ENCODE measurements at regions not wholly inside any gene's neighbourhood (a gene's known extent, or its start where the extent isn't known, plus 50 kb on each side); places are given as distances from the start of the nearest gene placed in this dataset.

DNA sequence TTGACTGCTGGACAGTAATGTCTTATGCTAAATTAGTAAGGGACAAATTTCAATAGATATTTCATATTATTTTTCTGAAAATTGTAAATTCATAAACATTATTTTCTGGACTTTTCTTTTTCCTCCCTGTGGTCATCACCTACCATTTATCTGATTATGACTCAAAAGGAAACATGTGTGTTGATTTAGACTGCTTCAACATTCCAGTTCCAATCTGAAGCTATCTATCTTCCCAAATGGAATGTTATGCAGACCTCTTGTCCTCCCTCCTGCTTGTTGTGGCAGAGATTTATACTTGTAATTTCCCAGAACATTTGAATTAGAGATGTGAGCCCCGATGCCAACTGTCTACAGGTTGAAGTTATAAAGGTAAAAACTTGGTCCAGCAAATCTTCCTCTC lies 803.4 kb downstream of the TUSC7 start:
- Histone ChIP-seq H3K4me1 (no peaks in the 10 kb centered on the region), H4K20me1 (no peaks in the 10 kb centered on the region), H3K36me3 (no peaks in the 10 kb centered on the region), H3K27me3 (no peaks in the 10 kb centered on the region), H3K4me3 (no peak overlapping the region), H3K27ac (no peak overlapping the region), H3K9ac (no peak overlapping the region), H3K9me3 (replicated peaks in 1 of 11) (0 out of 22 replicates have a peak, but pooled peaks cover 0 to 5% (median 0%) of the 10 kb centered on the region in 11 experiments), H3K4me2 (no peak overlapping the region)
- TF ChIP-seq Cebpa-rat (IDR thresholded peaks at IDR 0.05), result no peak

GRCh38 chr3:117515309-117515708 lies 805.7 kb downstream of the TUSC7 start:
- Histone ChIP-seq H3K4me2 (no peak overlapping the region), H3K9ac (no peak overlapping the region), H3K4me3 (no peak overlapping the region), H4K20me1 (no peaks in the 10 kb centered on the region), H3K36me3 (no peaks in the 10 kb centered on the region), H3K27ac (no peak overlapping the region), H3K27me3 (no peaks in the 10 kb centered on the region), H3K9me3 (replicated peaks in 1 of 11) (no peaks in the 10 kb centered on the region), H3K4me1 (no peaks in the 10 kb centered on the region)
- TF ChIP-seq Cebpa-rat (IDR thresholded peaks at IDR 0.05), result no peak

DNA sequence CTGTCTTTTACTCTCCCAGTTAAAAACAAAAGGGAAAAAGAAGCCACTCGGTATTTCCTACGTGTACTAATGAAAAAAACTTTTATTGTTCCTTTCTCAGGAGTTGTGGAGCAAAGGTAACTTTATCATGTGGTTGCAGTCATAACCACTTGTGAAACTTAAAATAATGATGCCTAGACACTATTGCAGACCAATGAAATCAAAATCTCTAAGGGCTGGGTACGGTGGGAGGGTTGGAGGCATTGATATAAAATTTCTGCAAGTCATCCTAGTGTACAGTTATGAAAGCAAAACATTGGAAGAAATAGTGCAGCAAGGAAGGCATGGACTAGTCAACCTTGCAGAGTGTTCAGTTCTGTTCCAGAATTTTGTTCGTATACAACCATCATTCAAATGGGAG lies 808.8 kb downstream of the TUSC7 start:
- Histone ChIP-seq H3K9ac (no peak overlapping the region), H3K9me3 (replicated peaks in 1 of 11) (no peaks in the 10 kb centered on the region), H3K4me2 (no peak overlapping the region), H3K27me3 (no peaks in the 10 kb centered on the region), H3K27ac (no peak overlapping the region), H3K4me3 (no peak overlapping the region), H4K20me1 (no peaks in the 10 kb centered on the region), H3K36me3 (no peaks in the 10 kb centered on the region), H3K4me1 (no peaks in the 10 kb centered on the region)
- no peak for TF ChIP-seq Cebpa-rat (IDR thresholded peaks at IDR 0.05)

- TF ChIP-seq Cebpa-rat (IDR thresholded peaks at IDR 0.05), result no peak
- Histone ChIP-seq H3K27me3 (no peaks in the 10 kb centered on the region), H3K9ac (no peak overlapping the region), H3K36me3 (no peaks in the 10 kb centered on the region), H3K4me3 (no peak overlapping the region), H3K4me1 (no peaks in the 10 kb centered on the region), H3K4me2 (no peak overlapping the region), H3K9me3 (replicated peaks in 1 of 11) (no peaks in the 10 kb centered on the region), H3K27ac (no peak overlapping the region), H4K20me1 (no peaks in the 10 kb centered on the region)
These were observed 810.2 kb downstream of the TUSC7 start for GRCh38 chr3:117519776-117520175.

DNA sequence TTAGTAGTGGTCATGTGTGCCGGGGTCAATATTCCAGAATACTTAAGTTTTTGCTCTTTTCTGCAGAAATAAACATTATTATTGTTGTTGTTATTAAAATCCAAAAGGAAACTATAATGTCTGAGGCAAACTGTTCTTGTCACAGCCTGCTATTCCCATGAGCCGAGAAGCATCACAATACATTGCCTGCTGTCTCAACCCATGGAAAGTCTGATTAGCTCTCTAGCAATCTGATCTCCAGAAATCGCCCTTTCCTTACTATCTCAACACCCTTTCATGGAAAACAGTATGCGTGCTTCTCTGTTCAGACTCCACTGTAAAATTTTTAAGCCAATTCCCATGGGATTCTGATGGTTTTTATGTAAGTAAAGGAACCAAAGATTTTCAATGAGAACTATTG lies 811.0 kb downstream of the TUSC7 start:
- no peak overlapping the region for H3K9ac ChIP-seq
- no peaks in the 10 kb centered on the region for H3K9me3 ChIP-seq (replicated peaks in 1 of 11)
- no peak overlapping the region for H3K4me3 ChIP-seq
- H3K36me3 ChIP-seq, result no peaks in the 10 kb centered on the region
- H3K4me1 ChIP-seq, result no peaks in the 10 kb centered on the region
- H3K27me3 ChIP-seq, result no peaks in the 10 kb centered on the region
- no peaks in the 10 kb centered on the region for H4K20me1 ChIP-seq
- H3K4me2 ChIP-seq, result no peak overlapping the region
- no peak for TF ChIP-seq Cebpa-rat (IDR thresholded peaks at IDR 0.05)
- H3K27ac ChIP-seq, result no peak overlapping the region

DNA sequence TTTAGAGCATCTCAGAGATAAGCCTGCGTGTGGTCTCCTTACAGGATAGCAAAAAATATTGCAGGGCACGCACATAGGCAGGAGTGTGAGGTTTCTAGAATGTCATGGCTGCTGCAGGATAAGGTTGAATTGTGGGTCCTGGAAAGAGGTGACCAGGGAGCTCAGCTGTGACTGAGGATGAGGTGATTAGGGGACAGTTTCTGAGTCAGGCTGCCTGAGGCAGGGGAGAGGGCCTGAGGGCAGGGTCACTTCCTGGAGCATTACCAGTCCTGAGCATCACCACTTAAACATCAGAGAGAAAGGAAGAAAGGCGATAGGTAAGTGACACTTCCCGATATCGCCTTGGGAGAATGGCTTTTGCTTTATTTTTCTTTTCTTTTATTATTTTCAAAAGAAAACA lies 813.8 kb downstream of the TUSC7 start:
- H4K20me1 ChIP-seq, result no peaks in the 10 kb centered on the region
- H3K4me1 ChIP-seq, result no peaks in the 10 kb centered on the region
- no peaks in the 10 kb centered on the region for H3K36me3 ChIP-seq
- no peak overlapping the region for H3K9ac ChIP-seq
- H3K27me3 ChIP-seq, result no peaks in the 10 kb centered on the region
- H3K9me3 ChIP-seq (replicated peaks in 1 of 11), result no peaks in the 10 kb centered on the region; a peak in 1 of 22 replicates
- H3K4me2 ChIP-seq, result no peak overlapping the region
- no peak for TF ChIP-seq Cebpa-rat (IDR thresholded peaks at IDR 0.05)
- no peak overlapping the region for H3K27ac ChIP-seq
- H3K4me3 ChIP-seq, result no peak overlapping the region

GRCh38 chr3:117524890-117525289 lies 815.3 kb downstream of the TUSC7 start:
- Histone ChIP-seq H3K4me1 (no peaks in the 10 kb centered on the region), H3K9ac (no peak overlapping the region), H3K4me3 (no peak overlapping the region), H3K9me3 (replicated peaks in 1 of 11) (no peaks in the 10 kb centered on the region; a peak in 1 of 22 replicates), H3K27me3 (no peaks in the 10 kb centered on the region), H3K4me2 (no peak overlapping the region), H3K36me3 (no peaks in the 10 kb centered on the region), H3K27ac (no peak overlapping the region), H4K20me1 (no peaks in the 10 kb centered on the region)
- TF ChIP-seq Cebpa-rat (IDR thresholded peaks at IDR 0.05), result no peak

GRCh38 chr3:117526470-117527079 lies 817.0 kb downstream of the TUSC7 start:
- Histone ChIP-seq H3K36me3 (no peaks in the 10 kb centered on the region), H3K4me1 (no peaks in the 10 kb centered on the region), H3K9me3 (replicated peaks in 1 of 11) (no peaks in the 10 kb centered on the region; a peak in 1 of 22 replicates), H4K20me1 (no peaks in the 10 kb centered on the region), H3K4me3 (no peak overlapping the region), H3K27ac (no peak overlapping the region), H3K9ac (no peak overlapping the region), H3K4me2 (no peak overlapping the region), H3K27me3 (no peaks in the 10 kb centered on the region)
- TF ChIP-seq Cebpa-rat (IDR thresholded peaks at IDR 0.05), result no peak

GRCh38 chr3:117527346-117527745 lies 817.8 kb downstream of the TUSC7 start:
- H3K36me3 ChIP-seq, result no peaks in the 10 kb centered on the region

DNA sequence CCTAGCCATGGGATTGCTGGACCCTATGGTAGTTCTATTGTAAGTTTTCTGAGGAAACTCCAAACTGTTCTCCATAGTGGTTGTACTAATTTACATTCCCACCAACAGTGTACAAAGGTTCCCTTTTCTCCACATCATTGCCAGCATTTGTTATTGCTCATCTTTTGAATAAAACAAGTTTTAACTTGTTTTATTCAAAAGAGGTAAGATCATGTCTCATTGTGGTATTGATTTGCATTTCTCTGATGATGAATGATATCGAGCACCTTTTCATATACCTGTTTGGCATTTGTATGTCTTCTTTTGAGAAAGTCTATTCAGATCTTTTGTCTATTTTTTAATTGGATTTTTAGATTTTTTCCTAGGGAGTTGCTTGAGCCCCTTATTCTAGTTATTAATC lies 819.1 kb downstream of the TUSC7 start:
- no peaks in the 10 kb centered on the region; a peak in 1 of 22 replicates for H3K9me3 ChIP-seq (replicated peaks in 1 of 11)
- H3K4me1 ChIP-seq, result no peaks in the 10 kb centered on the region
- H3K27me3 ChIP-seq, result no peaks in the 10 kb centered on the region
- no peak overlapping the region for H3K4me2 ChIP-seq
- TF ChIP-seq Cebpa-rat (IDR thresholded peaks at IDR 0.05), result no peak
- H3K27ac ChIP-seq, result no peak overlapping the region
- H3K4me3 ChIP-seq, result no peak overlapping the region
- no peaks in the 10 kb centered on the region for H3K36me3 ChIP-seq
- no peak overlapping the region for H3K9ac ChIP-seq
- no peaks in the 10 kb centered on the region for H4K20me1 ChIP-seq

More at GRCh38 chr3:117527346-117527745, 817.8 kb downstream of the TUSC7 start:
- TF ChIP-seq Cebpa-rat (IDR thresholded peaks at IDR 0.05), result no peak
- no peak overlapping the region for H3K4me3 ChIP-seq
- no peaks in the 10 kb centered on the region for H3K27me3 ChIP-seq
- H3K9ac ChIP-seq, result no peak overlapping the region
- H3K9me3 ChIP-seq (replicated peaks in 1 of 11), result no peaks in the 10 kb centered on the region; a peak in 1 of 22 replicates
- no peaks in the 10 kb centered on the region for H3K4me1 ChIP-seq
- no peaks in the 10 kb centered on the region for H4K20me1 ChIP-seq
- no peak overlapping the region for H3K4me2 ChIP-seq
- no peak overlapping the region for H3K27ac ChIP-seq
